HG02678 (cell line): ENCODE measurements at regions not wholly inside any gene's neighbourhood (a gene's known extent, or its start where the extent isn't known, plus 50 kb on each side); places are given as distances from the start of the nearest gene placed in this dataset.

Source experiments
- ATAC-seq: cut with Tn5 transposase; IDR thresholded peaks from one replicate; pipeline ENCODE4 v1.9.1; 2021; ENCODE audit warnings: mild to moderate bottlenecking, moderate library complexity; ENCODE audit not compliant: unreplicated experiment

DNA sequence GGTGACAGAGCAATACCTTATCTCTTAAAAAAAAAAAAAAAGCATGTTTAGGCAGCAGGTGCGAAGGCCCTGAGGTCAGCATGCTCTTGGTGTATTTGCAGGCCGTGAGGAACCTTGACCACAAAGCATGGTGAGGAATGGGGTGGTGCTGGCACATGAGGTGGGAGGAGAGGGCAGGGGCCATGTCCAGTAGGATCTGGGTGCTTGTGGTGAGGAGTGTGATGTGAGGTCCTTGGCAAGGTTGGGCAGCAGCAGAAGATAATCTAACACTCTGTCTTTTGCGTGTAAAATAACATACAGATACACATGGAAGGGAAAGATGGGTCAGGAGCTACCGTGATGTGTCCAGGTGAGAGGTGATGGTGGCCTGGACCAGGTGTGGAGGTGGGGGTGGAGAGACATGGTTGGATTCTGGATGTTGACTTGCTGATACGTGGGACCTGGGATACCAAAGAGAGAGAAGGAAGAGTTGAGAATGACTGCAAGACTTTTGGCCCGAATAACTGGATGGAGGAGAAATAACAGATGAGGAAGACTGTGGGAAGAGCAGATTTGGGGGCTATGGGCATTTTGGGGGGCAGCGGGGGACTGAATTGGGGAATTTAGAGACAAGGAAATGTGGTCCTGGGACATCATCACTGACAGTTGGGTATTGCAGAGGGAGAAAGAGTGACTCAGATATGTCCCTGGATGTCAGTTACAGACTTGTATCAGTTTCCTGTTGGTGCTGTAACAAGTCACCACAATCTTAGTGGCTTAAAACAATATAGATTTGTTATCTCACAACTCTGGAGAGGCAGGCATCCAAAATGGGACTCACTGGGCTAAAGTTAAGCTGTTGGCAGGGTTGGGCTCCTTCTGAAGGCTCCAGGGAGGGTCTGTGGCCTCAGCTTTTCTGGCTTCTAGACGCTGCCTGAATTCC lies 274.9 kb downstream of the HAPSTR1 start:
- no peak for ATAC-seq

DNA sequence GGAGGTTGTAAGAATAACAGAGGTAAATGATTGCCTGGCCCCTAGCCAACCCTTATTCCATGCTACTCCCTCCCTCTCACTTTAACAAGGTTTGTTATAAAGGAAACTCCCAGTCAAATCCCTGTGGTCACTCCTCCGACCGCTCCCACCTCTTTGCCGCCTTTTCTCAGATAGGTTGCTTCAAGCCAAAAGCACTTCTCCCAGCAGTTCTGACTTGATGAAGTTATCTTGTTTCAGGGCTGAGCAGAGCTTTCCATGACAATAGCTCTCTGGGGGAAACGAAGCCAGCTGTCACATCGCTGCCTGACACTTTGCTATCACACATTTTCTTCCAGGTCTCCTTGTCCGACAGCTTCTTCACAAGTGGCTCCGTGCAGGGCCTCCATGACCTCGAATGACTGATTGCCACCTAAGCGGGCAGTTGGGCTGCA lies 278.6 kb downstream of the HAPSTR1 start:
- ATAC-seq, result no peak

DNA sequence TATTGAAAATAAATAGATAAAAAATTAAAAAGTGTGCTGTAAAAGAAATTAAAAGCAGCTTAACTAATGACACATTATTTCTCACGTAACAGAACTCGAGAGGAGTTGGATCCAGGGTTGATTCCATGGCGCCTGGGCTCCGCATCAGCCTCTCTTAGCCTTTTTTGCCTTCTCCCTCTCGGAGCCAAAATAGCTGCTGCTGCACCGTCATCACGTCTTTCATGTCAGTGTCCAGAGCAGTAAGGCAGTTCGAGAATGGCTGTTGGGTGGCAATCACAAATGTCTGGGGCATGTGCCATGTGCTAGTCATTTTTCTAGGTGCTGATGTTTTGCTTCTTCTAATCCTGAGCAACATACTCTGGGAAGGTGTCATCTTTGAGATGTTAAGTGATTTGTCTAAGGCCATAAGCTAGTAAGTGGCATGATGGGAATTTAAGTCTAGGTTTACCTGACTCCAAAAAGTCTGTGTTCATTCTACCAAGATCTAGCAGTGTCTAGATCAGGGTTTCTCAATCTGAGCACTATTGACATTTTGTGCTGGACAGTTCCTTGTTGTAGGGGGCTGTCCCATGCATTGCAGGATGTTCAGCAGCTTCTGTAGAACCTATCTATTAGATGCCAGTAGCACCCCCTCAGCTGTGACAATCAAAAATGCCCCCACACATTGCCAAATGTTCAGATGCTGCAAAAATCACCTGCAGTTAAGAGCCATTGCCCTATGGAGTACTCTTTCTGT lies 280.4 kb downstream of the HAPSTR1 start:
- no peak for ATAC-seq

DNA sequence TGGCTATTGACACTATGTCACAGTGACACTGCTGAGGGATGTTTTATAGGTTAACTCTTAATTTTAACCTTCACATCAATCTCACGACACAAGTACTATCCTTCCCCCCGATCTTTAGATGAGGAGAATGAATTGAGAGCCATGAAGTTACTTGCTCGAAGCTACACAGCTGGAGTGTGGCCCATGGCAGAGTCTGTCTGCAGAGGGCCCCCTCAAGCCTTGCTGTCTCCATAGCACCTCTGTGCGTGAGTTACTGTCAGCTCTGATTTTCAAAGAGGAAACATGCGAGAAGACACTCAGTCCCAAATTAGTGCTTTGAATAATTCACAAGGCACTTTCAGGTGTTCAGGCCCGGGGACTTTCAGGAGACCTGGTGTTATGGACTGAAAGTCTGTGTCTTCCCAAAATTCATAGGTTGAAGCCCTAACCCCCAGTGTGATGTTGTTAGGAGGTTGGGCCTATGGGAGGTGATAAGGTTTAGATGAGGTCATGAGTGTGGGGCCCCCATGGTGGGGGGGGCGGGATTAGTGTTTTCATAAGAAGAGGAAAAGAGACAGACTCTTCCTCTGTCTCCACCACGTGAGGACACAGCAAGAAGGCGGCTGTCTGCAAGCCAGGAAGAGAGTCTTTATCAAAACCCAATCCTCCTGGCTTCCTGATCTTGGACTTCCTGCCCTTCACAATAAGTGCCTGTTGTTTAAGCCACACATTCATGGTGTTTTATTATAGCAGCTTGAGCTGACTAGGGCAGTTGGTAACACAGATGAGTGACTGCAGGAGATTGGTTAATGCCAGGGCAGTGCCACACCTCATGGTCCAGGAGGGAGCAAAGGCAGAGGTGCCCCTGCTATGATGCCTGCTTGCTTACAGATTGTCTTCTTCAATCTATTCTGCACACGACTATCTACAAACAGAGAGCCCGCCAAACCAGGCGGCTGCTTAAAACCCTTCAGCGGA lies 281.8 kb downstream of the HAPSTR1 start:
- no peak for ATAC-seq

DNA sequence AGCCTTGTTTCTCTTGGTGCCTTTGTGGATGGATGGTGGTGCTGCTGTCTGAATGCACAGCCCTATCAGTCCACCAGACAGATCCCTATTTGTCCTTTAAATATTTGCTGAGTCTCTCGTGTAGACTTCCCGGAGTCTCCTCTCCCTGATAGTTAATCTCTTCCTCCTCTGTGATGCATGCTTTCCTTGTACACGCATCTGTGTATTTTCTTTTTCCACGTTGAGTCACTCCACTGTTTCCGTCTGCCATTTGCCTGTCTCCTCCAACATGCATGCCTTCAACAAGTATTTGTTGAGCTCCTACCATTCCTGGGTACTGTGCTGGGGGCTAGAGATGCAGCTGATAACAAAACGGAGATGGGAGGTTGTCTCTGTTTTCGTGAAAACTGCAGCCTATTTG lies 282.6 kb downstream of the HAPSTR1 start:
- no peak for ATAC-seq

DNA sequence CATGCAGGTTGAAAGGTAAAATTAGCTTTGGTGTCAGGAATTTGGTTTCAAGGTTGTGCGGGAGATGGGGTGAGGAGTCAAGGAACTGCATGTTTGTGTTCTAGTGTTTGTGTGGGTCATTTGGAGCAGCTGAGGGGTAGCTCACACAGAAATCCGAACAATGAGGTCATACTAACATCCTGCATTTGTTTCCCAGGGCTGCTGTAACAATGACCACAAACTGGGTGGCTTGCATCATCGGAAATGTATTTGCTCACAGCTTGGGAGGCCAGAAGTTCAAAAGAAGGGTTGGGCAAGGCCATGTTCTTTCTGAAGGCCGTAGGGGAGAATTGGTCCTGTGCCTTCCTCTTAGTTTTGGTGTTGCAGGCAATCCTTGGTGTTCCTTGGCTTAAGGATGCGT lies 287.4 kb downstream of the HAPSTR1 start:
- no peak for ATAC-seq

DNA sequence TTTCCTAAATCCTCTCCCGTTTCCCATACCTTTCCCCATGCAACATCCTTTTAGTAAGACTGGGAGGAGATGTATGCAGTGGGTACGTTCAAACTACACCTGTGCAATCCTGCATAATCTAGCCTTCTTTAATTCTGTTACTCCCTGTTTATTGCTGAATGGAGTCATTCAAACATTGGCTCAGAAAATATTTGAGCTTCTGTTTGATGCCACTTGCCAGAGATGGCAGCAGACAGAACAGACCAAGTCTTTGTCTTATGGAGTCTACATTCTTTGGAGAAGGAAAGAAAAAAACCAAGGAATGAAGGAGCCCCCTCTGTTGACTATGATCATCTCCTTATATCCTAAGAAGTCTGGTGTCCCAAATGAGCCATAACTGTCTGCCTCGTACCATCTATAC lies 288.8 kb downstream of the HAPSTR1 start:
- ATAC-seq, result no peak

DNA sequence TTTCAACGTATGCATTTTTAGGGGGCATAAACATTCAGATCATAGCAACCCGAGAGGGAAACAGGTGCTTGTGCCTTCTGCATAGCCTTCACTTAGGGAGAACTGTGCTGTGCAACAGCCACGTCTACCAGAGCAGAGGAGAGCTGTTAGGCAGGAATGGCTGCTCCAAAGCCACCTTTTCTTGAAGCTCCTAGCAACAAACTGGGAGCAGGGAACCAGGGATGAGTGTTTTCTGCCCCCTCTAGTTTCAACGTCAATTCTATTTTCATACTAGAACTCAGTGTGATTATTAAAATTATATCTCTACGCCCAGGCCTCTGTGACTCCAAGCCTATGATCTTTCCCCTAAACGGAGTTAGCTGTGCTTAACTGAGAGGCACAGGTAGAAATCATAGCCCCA lies 290.0 kb downstream of the HAPSTR1 start:
- no peak for ATAC-seq

DNA sequence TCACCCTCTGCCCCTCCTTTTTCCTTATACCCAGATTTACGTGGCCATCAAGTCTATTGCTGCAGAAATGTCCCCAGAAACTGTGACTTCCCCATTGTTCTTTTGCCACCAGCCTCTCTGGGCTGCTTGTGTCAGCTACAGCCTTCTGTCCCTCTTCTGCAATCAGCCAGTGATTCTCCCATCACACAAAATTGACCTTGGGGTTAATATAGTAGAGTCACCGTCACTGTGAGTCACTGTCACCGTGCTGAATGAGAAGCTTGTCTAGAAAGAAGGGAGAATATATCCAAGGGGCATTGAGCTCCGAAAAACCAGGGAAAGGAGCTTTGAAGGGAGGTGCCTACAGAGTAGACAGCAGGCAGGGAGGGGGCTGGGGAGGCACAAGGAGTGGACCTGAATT lies 290.5 kb downstream of the HAPSTR1 start:
- no peak for ATAC-seq

DNA sequence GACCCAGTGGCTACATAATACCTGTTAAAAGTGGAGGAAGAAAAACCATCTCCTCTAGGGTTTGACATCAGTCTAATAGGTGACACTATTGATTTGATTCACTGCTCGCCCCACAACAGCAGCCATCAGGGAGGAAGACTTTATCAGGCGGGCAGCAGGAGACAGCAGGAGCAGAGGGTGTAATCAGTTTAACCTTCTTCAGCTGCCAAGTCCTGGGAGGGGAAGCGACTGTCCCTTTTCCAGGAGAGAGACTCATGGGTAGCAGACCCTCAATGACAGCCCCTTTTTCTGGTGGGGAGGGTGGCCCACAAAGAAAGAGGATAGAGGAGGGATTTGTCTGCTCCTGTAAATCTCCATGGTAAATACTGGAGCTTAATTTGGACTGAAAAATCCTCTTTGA lies 291.8 kb downstream of the HAPSTR1 start:
- ATAC-seq, result no peak

DNA sequence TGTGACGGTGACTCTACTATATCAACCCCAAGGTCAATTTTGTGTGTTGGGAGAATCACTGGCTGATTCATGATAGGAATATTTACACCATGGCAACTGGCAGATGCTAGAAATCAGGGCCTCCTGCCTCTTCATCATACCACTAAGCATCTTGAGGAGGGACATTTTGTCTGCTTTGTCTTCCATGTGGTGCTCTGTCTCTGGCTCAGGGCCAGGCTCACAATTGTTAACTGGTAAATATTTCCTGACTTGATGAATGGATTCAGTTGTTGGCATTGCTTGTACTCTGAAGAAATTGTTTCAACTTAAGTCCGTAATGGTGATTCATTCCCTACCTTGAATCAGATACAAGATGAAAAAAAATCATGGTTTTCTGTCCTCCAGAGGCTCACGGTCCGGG lies 292.7 kb downstream of the HAPSTR1 start:
- ATAC-seq, result no peak

DNA sequence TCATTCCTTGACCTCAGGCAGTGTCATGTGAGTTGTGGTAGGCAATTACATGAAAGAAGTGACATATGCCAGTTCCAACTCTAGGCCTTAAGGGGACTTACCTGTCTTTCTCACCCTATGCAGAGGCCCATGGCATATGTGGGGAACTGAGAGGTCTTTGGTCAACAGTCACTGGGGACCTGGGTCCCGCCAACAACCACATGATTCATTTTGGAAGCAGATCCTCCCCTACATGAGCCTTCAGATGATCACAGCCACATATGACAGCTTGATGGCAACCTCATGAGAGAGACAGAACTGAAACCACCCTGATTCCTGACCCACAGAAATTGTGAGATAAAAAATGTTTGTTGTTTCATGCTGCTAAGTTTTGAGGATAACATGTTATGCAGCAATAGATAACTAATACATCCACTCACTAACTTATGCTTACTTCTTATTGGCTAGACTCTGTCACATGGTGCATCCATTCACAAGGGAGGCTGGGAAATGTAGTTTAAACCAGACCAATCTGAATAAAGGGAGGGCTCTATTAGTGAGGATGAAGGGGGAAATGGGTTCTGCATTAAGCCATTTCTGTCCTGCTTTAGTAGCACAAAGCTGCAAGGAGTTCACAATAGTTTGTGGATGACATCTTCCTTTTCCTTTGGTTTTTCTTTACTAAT lies 298.2 kb downstream of the HAPSTR1 start:
- ATAC-seq, result no peak

DNA sequence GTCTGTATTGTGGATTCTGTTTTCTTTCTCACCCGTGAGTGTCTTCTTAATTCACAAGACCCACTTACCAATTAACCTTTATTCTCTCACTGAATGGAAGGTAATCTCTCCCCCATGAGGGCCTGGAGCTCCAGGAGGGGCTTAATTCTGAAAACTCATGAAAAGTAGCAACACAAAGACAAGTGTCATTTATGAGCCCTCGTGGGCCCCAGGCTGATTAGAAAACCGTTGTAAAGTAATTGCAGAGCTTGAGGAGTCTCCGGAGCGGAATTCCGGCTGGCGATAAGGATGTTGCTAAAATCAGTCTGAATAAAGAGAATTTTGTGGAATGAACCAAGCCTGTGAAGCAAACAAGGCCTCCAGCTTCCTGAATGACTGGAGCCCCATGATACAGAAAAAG lies 301.5 kb downstream of the HAPSTR1 start:
- no peak for ATAC-seq

DNA sequence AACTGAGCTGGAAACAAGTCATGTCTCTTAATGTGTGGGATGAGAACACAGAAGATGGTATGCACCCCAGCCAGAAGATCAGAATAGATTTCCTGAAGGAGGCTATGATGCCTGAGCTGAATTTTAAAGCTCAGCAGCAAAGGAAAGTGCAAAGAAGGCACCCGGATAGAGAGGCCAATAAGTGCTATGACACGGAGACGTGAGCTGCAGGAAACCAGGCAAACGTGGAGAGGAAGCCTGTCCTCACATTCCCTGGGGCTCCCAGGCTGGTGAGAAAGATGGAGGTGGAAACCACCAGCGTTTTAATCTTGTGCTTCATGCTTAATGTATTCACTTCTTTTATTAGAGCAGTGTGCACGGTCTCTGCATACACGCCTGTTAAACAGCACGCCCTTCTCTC lies 302.1 kb downstream of the HAPSTR1 start:
- ATAC-seq, result no peak

DNA sequence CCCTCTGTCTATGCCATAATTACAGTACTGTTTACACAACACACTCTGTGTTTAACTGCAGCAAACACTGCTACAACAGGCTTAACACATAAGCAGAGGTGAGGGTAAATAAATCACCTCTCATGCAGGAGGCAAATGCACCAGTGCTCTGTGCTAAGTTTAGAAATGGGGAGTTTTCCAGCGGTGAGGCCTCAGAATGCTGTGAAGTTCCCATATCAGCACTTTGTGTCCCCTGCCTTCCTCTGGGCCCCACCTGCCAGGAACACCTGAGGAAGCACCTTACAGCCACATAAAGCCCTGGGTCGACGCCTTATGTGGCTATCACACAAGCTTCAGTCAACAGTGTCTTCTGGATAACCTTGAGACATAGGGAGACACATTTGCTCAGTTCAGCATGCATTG lies 304.5 kb downstream of the HAPSTR1 start:
- no peak for ATAC-seq

DNA sequence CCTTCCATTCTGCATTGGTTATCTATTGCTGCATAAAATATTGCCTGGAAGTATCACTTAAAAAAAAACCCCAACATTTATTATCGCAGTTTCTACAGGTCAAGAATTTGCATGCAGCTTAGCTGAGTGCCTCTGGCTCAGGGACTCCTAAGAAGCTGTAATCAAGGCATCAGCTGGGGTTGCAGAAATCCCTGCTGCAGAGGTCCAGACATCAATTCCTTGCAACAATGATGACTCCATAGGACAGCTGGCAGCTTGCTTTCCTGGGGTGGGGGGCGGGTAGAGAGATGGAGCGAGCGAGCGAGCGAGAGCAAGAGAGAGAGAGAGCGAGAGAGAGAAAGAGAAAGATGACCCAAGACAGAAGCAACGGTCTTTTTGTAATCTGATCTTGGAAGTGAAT lies 308.1 kb downstream of the HAPSTR1 start:
- ATAC-seq, result no peak

DNA sequence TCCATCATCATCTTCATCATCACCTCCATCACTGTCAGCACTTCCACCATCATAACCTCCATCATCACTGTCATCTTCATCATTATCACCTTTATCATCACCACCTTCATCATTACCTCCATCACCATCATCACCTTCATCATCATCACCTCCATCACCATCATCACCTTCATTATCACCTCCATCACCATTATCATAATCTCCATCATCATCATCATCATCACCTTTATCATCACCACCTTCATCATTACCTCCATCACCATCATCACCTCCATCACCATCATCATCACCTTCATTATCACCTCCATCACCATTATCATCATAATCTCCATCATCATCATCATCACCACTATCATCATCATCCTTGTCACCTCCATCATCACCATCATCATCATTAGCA lies 309.7 kb downstream of the HAPSTR1 start:
- ATAC-seq, result no peak

DNA sequence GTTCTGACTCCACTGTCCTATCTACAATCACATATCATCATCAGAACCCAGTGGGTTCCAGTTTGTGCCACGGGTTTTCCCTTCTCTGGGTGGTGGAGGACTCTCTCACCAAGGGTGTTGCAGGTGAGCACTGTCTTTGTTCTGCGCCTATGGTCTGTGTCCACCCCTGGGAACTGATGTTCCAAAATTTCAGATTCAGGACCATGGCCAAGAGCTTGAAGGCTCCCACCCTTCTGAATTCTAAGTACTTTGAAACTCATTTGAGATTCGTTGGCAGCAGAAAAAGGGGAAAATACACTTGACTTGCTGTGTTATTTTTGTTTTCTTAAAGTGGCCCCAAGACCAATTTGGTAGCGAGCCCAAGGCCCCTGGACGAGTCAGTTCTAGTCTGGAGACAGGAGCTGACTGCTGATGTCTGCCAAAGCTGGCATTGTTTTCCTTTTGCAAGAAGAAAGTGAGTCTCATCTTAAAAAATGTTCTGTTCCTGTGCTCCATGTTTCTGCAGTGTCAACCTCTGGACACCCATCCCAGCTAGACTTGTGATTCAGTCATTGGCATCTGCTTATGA lies 310.9 kb downstream of the HAPSTR1 start:
- ATAC-seq, result no peak

DNA sequence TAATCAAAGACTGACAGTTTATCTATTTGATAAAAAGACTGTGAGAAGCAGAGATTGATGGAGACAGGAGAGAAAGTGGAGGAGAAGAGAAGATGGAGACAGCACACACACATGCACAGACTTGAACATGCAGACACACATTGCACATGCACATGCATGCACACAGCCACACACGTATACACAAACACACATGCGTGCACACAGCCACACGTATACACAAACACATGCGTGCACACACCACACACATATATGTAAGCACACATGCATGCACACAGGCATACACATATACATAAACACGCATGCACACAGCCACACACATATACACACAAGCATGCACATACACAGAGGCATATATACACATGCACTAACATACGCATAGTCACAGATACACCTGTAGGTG lies 313.4 kb downstream of the HAPSTR1 start:
- no peak for ATAC-seq

DNA sequence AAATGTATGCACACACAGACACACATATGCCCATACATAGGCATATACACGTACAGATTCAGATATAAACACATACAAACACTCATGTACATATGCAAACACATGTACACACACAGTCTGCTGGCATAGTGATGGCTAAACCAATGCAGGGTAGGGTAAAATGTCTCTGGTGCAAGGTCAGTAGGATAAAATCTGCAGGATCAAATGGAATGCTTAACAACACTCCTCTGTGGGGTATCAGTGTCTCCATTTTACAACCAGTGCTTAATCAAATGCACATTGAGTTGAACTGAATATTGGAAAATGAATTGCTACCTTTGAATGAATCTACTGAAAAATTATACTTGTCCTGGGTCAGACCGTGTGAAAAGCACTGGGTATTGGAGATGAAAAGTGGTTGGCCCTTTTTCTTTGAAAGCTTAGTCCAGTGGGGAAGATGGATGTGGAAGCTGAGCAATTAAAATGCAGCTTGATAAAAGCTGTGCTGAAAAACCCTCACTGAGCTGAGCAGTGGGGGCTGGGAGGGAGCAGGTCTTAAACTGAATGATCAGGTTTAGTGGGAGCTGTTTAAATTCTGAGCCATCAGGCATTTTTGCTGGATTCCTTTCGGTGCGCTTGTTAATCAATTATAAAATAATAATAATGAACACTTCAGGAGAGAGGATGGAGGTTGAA lies 314.7 kb downstream of the HAPSTR1 start:
- no peak for ATAC-seq
